HG02943 (cell line): ENCODE measurements at regions not wholly inside any gene's neighbourhood (a gene's known extent, or its start where the extent isn't known, plus 50 kb on each side); places are given as distances from the start of the nearest gene placed in this dataset.

Source experiments
- ATAC-seq: cut with Tn5 transposase; IDR thresholded peaks from one replicate; pipeline ENCODE4 v1.9.1; 2021; ENCODE audit warnings: mild to moderate bottlenecking, low read depth, moderate library complexity; ENCODE audit not compliant: unreplicated experiment

- no peak for ATAC-seq
These were observed 226.0 kb upstream of the TSHZ2 start for GRCh38 chr20:52746190-52746589.

- ATAC-seq, result no peak
These were observed 227.7 kb upstream of the TSHZ2 start for GRCh38 chr20:52744441-52744840.

GRCh38 chr20:52738081-52738480, 234.1 kb upstream of the TSHZ2 start:
- no peak for ATAC-seq

- ATAC-seq, result no peak
These were observed 235.7 kb upstream of the TSHZ2 start for GRCh38 chr20:52736507-52736906.

- ATAC-seq, result no peak
These were observed 241.1 kb upstream of the TSHZ2 start for GRCh38 chr20:52731093-52731492.

GRCh38 chr20:52727740-52728456, 244.3 kb upstream of the TSHZ2 start:
- no peak for ATAC-seq

GRCh38 chr20:52724541-52724940, 247.6 kb upstream of the TSHZ2 start:
- ATAC-seq, result no peak

GRCh38 chr20:52722926-52723688, 249.1 kb upstream of the TSHZ2 start:
- ATAC-seq, result no peak

GRCh38 chr20:52708137-52708536, 264.0 kb upstream of the TSHZ2 start:
- no peak for ATAC-seq

GRCh38 chr20:52704553-52704952, 267.6 kb upstream of the TSHZ2 start:
- ATAC-seq, result no peak

GRCh38 chr20:52688345-52688744, 283.8 kb upstream of the TSHZ2 start:
- no peak for ATAC-seq

- no peak for ATAC-seq
These were observed 287.3 kb upstream of the TSHZ2 start for GRCh38 chr20:52684905-52685304.

GRCh38 chr20:52684176-52684575, 288.0 kb upstream of the TSHZ2 start:
- no peak for ATAC-seq

- no peak for ATAC-seq
These were observed 288.4 kb upstream of the TSHZ2 start for GRCh38 chr20:52683761-52684160.

GRCh38 chr20:52682237-52682636, 289.9 kb upstream of the TSHZ2 start:
- ATAC-seq, result no peak

- no peak for ATAC-seq
These were observed 290.9 kb upstream of the TSHZ2 start for GRCh38 chr20:52681288-52681687.

GRCh38 chr20:52677216-52677615, 294.9 kb upstream of the TSHZ2 start:
- ATAC-seq, result no peak

GRCh38 chr20:52676283-52676995, 295.7 kb upstream of the TSHZ2 start:
- ATAC-seq, result no peak

- no peak for ATAC-seq
These were observed 296.8 kb upstream of the TSHZ2 start for GRCh38 chr20:52675375-52675774.

GRCh38 chr20:52668626-52669025, 303.5 kb upstream of the TSHZ2 start:
- no peak for ATAC-seq

- ATAC-seq, result no peak
These were observed 304.8 kb upstream of the TSHZ2 start for GRCh38 chr20:52667358-52667757.
